GM23338 (cell line): ENCODE measurements at regions not wholly inside any gene's neighbourhood (a gene's known extent, or its start where the extent isn't known, plus 50 kb on each side); places are given as distances from the start of the nearest gene placed in this dataset.

ENCODE experiments used
- ATAC-seq: fragments of 200-7000 bp; cut with Tn5 transposase; 3 replicates; pipeline ENCODE4 v1.9.1; 2020
- DNase-seq: peaks from one replicate; pipeline ENCODE4 v3.0.0-alpha.2; 2015; ENCODE audit warnings: low spot score
- H2AFZ ChIP-seq: fragments of 200-600 bp; sonication (generic); 2 replicates; pipeline ENCODE4 v1.8.0; 2016; ENCODE audit warnings: antibody characterized with exemption, mild to moderate bottlenecking, moderate library complexity
- H3F3A ChIP-seq: fragments of 200-600 bp; sonication (generic); replicated peaks from 2 replicates; pipeline ENCODE4 v1.8.0; 2017; ENCODE audit warnings: antibody characterized with exemption, mixed run types, low read depth
- H3K27ac ChIP-seq: fragments of 200-600 bp; sonication (generic); 2 replicates; pipeline ENCODE4 v1.6.1; 2016; ENCODE audit warnings: low read depth
- H3K27me3 ChIP-seq: fragments of 200-600 bp; sonication (generic); 2 replicates; pipeline ENCODE4 v1.8.0; 2016; ENCODE audit warnings: mild to moderate bottlenecking, mixed run types, moderate library complexity; ENCODE audit not compliant: insufficient read depth
- H3K36me3 ChIP-seq: fragments of 200-600 bp; sonication (generic); 2 replicates; pipeline ENCODE4 v1.8.0; 2016; ENCODE audit warnings: mild to moderate bottlenecking; ENCODE audit not compliant: insufficient read depth
- H3K4me1 ChIP-seq: fragments of 200-600 bp; sonication (generic); 2 replicates; pipeline ENCODE4 v1.8.0; 2016; ENCODE audit warnings: mild to moderate bottlenecking, moderate library complexity; ENCODE audit not compliant: insufficient read depth
- H3K4me2 ChIP-seq: fragments of 200-600 bp; sonication (generic); 2 replicates; pipeline ENCODE4 v1.7.1; 2017; ENCODE audit warnings: mixed run types
- H3K4me3 ChIP-seq: fragments of 200-600 bp; sonication (generic); 2 replicates; pipeline ENCODE4 v1.6.1; 2016; ENCODE audit warnings: mixed run types
- H3K79me2 ChIP-seq: fragments of 200-600 bp; sonication (generic); replicated peaks from 2 replicates; pipeline ENCODE4 v1.8.0; 2017; ENCODE audit warnings: mild to moderate bottlenecking; ENCODE audit not compliant: insufficient read depth
- H3K9me2 ChIP-seq: fragments of 200-600 bp; sonication (generic); 2 replicates; pipeline ENCODE4 v1.8.0; 2017; ENCODE audit not compliant: insufficient read depth
- H4K20me1 ChIP-seq: fragments of 200-600 bp; sonication (generic); replicated peaks from 2 replicates; pipeline ENCODE4 v1.8.0; 2017; ENCODE audit warnings: mild to moderate bottlenecking; ENCODE audit not compliant: insufficient read depth
- H3K27ac Mint-ChIP-seq: 2 replicates; pipeline ENCODE4 v1.8.0; 2020; ENCODE audit warnings: inconsistent platforms, mild to moderate bottlenecking, moderate library complexity, mixed read lengths
- H3K27me3 Mint-ChIP-seq: 3 replicates; pipeline ENCODE4 v1.8.0; 2022; ENCODE audit warnings: low read depth, mild to moderate bottlenecking, moderate library complexity, mixed read lengths, inconsistent platforms; ENCODE audit not compliant: insufficient read depth, poor library complexity
- H3K36me3 Mint-ChIP-seq: 3 replicates; pipeline ENCODE4 v1.8.0; 2021; ENCODE audit warnings: low read depth, mild to moderate bottlenecking, inconsistent platforms, moderate library complexity, mixed read lengths
- H3K4me1 Mint-ChIP-seq: 3 replicates; pipeline ENCODE4 v1.8.0; 2020; ENCODE audit warnings: mild to moderate bottlenecking, inconsistent platforms, mixed read lengths
- H3K4me3 Mint-ChIP-seq: 3 replicates; pipeline ENCODE4 v1.8.0; 2021; ENCODE audit warnings: moderate library complexity, mild to moderate bottlenecking, inconsistent platforms, mixed read lengths
- H3K9me3 Mint-ChIP-seq: 3 replicates; pipeline ENCODE4 v1.8.0; 2020; ENCODE audit warnings: moderate library complexity, mild to moderate bottlenecking, inconsistent platforms, mixed read lengths
- EZH2phosphoT487 ChIP-seq: fragments of 200-600 bp; sonication (generic); IDR thresholded peaks from one replicate; pipeline ENCODE4 v1.8.1; 2018; ENCODE audit warnings: antibody characterized with exemption; ENCODE audit not compliant: unreplicated experiment
- REST ChIP-seq: IDR thresholded peaks from one replicate; pipeline ENCODE4 v1.6.1; 2018; ENCODE audit warnings: antibody characterized with exemption; ENCODE audit not compliant: unreplicated experiment
- ZNF331 ChIP-seq: fragments of 250-450 bp; sonication (Bioruptor Pico); IDR thresholded peaks from 2 replicates; pipeline ENCODE4 v1.5.0; 2020; ENCODE audit warnings: low read depth, mild to moderate bottlenecking, moderate library complexity
- TF ChIP-seq, protein P1 (sequence below): IDR thresholded peaks from 2 replicates; pipeline ENCODE4 v1.6.1; 2016; ENCODE audit warnings: antibody characterized with exemption

DNA sequence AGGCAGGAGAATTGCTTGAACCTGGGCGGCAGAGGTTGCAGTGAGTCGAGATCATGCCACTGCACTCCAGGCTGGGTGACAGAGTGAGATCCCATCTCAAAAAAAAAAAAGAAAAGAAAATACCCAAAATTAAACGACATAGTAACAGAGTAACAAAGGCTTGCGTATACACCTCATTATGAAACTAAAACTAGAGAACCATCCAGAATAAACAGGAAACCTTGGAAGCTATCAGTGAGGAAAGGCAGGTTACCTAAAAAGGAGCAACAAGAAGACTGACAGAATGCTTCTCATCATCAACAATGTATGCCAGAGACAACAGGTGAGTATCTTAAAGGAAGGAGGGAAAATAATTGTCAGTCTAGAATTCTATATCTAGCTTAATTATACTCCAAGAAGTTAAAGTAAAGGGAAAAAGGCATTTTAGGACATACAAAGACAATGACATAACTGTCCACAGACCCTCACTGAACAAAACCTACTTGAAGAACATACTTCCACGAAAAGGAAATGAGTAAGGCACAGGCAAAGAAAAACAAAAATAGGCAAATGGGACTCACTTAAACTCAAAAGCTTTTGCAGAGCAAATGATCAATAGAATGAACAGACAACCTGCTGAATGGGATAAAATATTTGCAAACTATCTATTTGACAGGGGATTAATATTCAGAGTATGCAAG lies 64.1 kb upstream of the NT5E start (continued):
- TF ChIP-seq, protein P1, sequence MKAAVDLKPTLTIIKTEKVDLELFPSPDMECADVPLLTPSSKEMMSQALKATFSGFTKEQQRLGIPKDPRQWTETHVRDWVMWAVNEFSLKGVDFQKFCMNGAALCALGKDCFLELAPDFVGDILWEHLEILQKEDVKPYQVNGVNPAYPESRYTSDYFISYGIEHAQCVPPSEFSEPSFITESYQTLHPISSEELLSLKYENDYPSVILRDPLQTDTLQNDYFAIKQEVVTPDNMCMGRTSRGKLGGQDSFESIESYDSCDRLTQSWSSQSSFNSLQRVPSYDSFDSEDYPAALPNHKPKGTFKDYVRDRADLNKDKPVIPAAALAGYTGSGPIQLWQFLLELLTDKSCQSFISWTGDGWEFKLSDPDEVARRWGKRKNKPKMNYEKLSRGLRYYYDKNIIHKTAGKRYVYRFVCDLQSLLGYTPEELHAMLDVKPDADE, result no peak
- TF ChIP-seq REST, result no peak

DNA sequence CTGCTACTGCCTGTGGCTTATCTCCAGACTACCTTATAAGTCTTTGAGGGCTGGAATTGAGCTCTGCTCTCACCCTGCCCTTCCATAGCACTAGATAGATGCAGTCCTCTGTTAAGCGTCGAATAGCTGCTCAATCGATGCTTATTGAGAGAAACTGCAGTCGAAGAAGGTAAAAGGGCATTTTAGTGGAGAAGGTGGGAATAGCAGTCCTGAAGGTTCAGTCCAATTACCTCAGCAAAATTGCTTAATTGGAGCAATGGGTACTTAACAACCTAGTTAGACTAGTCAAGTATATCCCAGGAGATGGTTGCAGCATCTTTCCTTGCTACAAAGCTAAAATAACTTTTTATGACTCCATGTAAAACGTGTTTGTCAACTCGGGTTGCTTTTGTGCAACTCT lies 66.8 kb upstream of the NT5E start:
- peaks cover 18% of the 10 kb centered on the region for H3K9me3 Mint-ChIP-seq
- H3K36me3 ChIP-seq, result no peaks in the 10 kb centered on the region
- H3K36me3 Mint-ChIP-seq, result peaks cover 4% of the 10 kb centered on the region; the same call in 2 of the 3 replicates
- TF ChIP-seq REST (no peak), ZNF331 (no peak), EZH2phosphoT487 (no peak)
- no peak overlapping the region for H3K4me3 Mint-ChIP-seq
- H3K4me1 Mint-ChIP-seq, result no peaks in the 10 kb centered on the region
- no peaks in the 10 kb centered on the region for H3F3A ChIP-seq
- no peak overlapping the region for H3K27ac ChIP-seq
- H3K79me2 ChIP-seq, result no peaks in the 10 kb centered on the region
- H3K27me3 Mint-ChIP-seq, result no peaks in the 10 kb centered on the region
- H3K4me3 ChIP-seq, result no peak overlapping the region
- ATAC-seq (no peak), DNase-seq (peak; percentile 21)
- no peaks in the 10 kb centered on the region for H3K27me3 ChIP-seq
- H3K27ac Mint-ChIP-seq, result no peak overlapping the region
- H3K9me2 ChIP-seq, result no peaks in the 10 kb centered on the region
- peak overlapping the region; percentile 45; the same call in 1 of the 2 replicates for H2AFZ ChIP-seq
- H4K20me1 ChIP-seq, result no peaks in the 10 kb centered on the region
- H3K4me1 ChIP-seq, result no peaks in the 10 kb centered on the region
- no peak overlapping the region for H3K4me2 ChIP-seq
